GM23248 (cell line): ENCODE measurements at regions not wholly inside any gene's neighbourhood (a gene's known extent, or its start where the extent isn't known, plus 50 kb on each side); places are given as distances from the start of the nearest gene placed in this dataset.

Experiments
- DNase-seq: peaks from one replicate; pipeline ENCODE4 v3.0.0-alpha.2; 2015
- H2AFZ ChIP-seq: fragments of 200-600 bp; sonication (generic); 2 replicates; pipeline ENCODE4 v1.6.1; 2016; ENCODE audit warnings: antibody characterized with exemption
- H3F3A ChIP-seq: fragments of 200-600 bp; sonication (generic); 2 replicates; pipeline ENCODE4 v1.6.1; 2016; ENCODE audit warnings: mild to moderate bottlenecking, antibody characterized with exemption, mixed run types; ENCODE audit not compliant: insufficient read depth
- H3K27ac ChIP-seq: fragments of 200-600 bp; sonication (generic); 2 replicates; pipeline ENCODE4 v1.5.1; 2016; ENCODE audit warnings: mild to moderate bottlenecking
- H3K27me3 ChIP-seq: fragments of 200-600 bp; sonication (generic); replicated peaks from 2 replicates; pipeline ENCODE4 v1.6.1; 2016; ENCODE audit warnings: mild to moderate bottlenecking; ENCODE audit not compliant: insufficient read depth
- H3K36me3 ChIP-seq: fragments of 200-600 bp; sonication (generic); 2 replicates; pipeline ENCODE4 v1.6.1; 2016; ENCODE audit warnings: low read depth, mild to moderate bottlenecking
- H3K4me1 ChIP-seq: fragments of 200-600 bp; sonication (generic); 2 replicates; pipeline ENCODE4 v1.6.1; 2016; ENCODE audit warnings: mild to moderate bottlenecking; ENCODE audit not compliant: insufficient read depth
- H3K4me2 ChIP-seq: fragments of 200-600 bp; sonication (generic); one replicate; pipeline ENCODE4 v1.6.1; 2016; ENCODE audit warnings: mild to moderate bottlenecking; ENCODE audit not compliant: unreplicated experiment
- H3K4me3 ChIP-seq: fragments of 200-600 bp; sonication (generic); 2 replicates; pipeline ENCODE4 v1.5.1; 2016; ENCODE audit warnings: mild to moderate bottlenecking
- H3K79me2 ChIP-seq: fragments of 200-600 bp; sonication (generic); 2 replicates; pipeline ENCODE4 v1.6.1; 2016; ENCODE audit warnings: mild to moderate bottlenecking; ENCODE audit not compliant: insufficient read depth
- H3K9ac ChIP-seq: fragments of 200-600 bp; sonication (generic); 2 replicates; pipeline ENCODE4 v1.6.1; 2016; ENCODE audit warnings: mild to moderate bottlenecking
- H3K9me2 ChIP-seq: fragments of 200-600 bp; sonication (generic); 2 replicates; pipeline ENCODE4 v1.6.1; 2016; ENCODE audit warnings: mixed run types, mild to moderate bottlenecking, moderate library complexity; ENCODE audit not compliant: insufficient read depth
- H3K9me3 ChIP-seq: fragments of 200-600 bp; sonication (generic); one replicate; pipeline ENCODE4 v1.6.1; 2017; ENCODE audit warnings: low read depth
- H4K20me1 ChIP-seq: fragments of 200-600 bp; sonication (generic); 2 replicates; pipeline ENCODE4 v1.6.0; 2016; ENCODE audit not compliant: insufficient read depth
- EZH2 ChIP-seq: fragments of 200-600 bp; sonication (generic); IDR thresholded peaks from 2 replicates; pipeline ENCODE4 v1.6.1; 2018; ENCODE audit warnings: antibody characterized with exemption, mild to moderate bottlenecking; ENCODE audit not compliant: insufficient read depth, poor library complexity, severe bottlenecking
- EZH2phosphoT487 ChIP-seq: fragments of 200-600 bp; sonication (generic); IDR thresholded peaks from 2 replicates; pipeline ENCODE4 v1.6.1; 2018; ENCODE audit warnings: antibody characterized with exemption, moderate library complexity, mild to moderate bottlenecking, low read depth; ENCODE audit not compliant: insufficient read depth
- WGBS, 2 experiments: methylation state at CpG; one replicate each; pipeline ENCODE4 v1.1.6; 2015 to 2017; ENCODE audit warnings: low lambda C conversion rate in 2 of 2, low coverage in 1 of 2; ENCODE audit errors: missing lambda C conversion rate in 2 of 2; 5-methylcytosine and 5-hydroxymethylcytosine counted together
- in situ Hi-C: fragments of 300-500 bp; cut with MboI; formaldehyde crosslinking; loops from 2 replicates; pipeline ENCODE4 v1.15.0; 2020

DNA sequence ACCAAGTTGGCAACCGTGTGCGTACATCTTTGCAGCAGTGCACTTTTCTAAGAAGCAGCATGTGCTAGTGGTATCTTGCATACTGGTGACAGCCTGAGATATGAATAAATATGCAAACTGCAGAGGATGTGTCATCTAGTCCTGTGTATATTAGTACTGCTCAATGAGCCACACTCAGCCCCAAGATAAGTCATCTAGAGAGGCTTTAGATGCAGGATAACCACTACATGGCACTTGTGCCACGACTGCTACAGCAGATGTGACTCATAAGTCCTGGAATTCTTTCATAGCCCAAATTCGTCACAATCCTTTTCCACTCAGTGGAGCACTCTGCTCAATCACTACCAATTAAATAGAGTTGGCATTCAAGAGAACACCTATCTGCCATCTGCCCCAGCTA, 171.5 kb downstream of the AXIN2 start:
- Histone ChIP-seq H3K79me2 (no peaks in the 10 kb centered on the region), H3K4me1 (peaks cover 14% of the 10 kb centered on the region), H3K9ac (no peak overlapping the region; the same call in 1 of the 2 replicates), H3K9me2 (no peaks in the 10 kb centered on the region), H3K9me3 (no peaks in the 10 kb centered on the region), H3F3A (peaks cover 25% of the 10 kb centered on the region), H3K27me3 (no peaks in the 10 kb centered on the region), H2AFZ (no peak overlapping the region), H3K4me2 (peak overlapping the region; percentile 49), H3K36me3 (no peaks in the 10 kb centered on the region), H3K4me3 (no peak overlapping the region), H3K27ac (peak overlapping the region; percentile 60), H4K20me1 (no peaks in the 10 kb centered on the region)
- WGBS, 2 experiments: 0 to 1% methylated on average over 4 of the region's 4 CpGs
- no peak for TF ChIP-seq EZH2
- 0 out of 2 replicates have a peak, but pooled peaks have one; percentile 53 for TF ChIP-seq EZH2phosphoT487
- peak; percentile 94 for DNase-seq
- in situ Hi-C loops: no loop called here

DNA sequence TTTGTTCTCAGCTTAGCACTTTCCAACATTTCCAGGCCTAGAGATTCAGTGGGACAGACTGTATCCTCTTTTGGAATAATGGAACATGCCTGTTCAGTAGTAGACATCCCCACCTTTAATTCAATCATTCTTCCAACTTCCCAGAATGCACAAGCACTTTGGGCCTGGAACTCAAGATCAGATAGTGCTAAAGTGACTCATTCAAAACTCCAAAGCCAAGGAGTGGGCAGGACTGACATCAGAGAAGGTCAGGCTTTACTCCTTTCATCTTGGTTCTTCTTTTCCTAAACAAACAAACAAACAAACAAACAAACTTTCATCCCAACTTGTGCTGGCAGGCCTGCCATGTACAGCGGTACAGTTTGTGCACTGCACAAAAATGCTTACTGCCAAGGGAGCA, 172.0 kb downstream of the AXIN2 start:
- Histone ChIP-seq H3K36me3 (no peaks in the 10 kb centered on the region), H3K27me3 (no peaks in the 10 kb centered on the region), H3K4me3 (no peak overlapping the region), H3K9ac (no peak overlapping the region; the same call in 1 of the 2 replicates), H3K9me3 (no peaks in the 10 kb centered on the region), H3K79me2 (no peaks in the 10 kb centered on the region), H3K4me2 (peak overlapping the region; percentile 49), H2AFZ (no peak overlapping the region), H3F3A (peaks cover 25% of the 10 kb centered on the region), H3K9me2 (no peaks in the 10 kb centered on the region), H3K4me1 (peaks cover 14% of the 10 kb centered on the region), H3K27ac (peak overlapping the region; percentile 60), H4K20me1 (no peaks in the 10 kb centered on the region)
- TF ChIP-seq EZH2phosphoT487 (no peak), EZH2 (no peak)
- in situ Hi-C loops: no loop called here
- WGBS, 2 experiments: 0 to 6% methylated on average over 1 of the region's 1 CpG
- peak; percentile 78 for DNase-seq

DNA sequence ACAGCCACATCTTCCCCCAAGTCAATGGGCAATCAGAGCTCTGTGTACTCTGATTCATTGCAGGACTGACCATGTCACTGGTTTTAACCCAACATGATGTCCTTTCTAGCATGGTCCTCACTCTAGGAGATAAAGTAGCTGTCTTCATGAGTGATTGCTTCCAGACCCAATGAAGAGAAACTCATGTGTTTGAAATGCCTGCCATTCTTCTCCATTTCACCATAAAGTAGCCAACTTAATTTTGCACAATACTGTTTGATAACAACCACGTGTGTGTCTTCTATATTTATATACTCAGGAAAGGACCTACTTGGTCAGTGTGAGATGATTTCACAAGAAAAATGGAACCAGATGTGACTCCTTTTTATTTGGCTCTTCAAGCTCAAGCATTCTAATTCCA, 172.5 kb downstream of the AXIN2 start:
- H2AFZ ChIP-seq: no peak overlapping the region
- H3K27ac ChIP-seq: peak overlapping the region; percentile 60; the same call in 1 of the 2 replicates
- no peak overlapping the region for H3K4me3 ChIP-seq
- no peaks in the 10 kb centered on the region for H3K36me3 ChIP-seq
- no peak overlapping the region for H3K9ac ChIP-seq
- TF ChIP-seq EZH2 (no peak), EZH2phosphoT487 (no peak)
- WGBS, 2 experiments: 0% methylated on average over 1 of the region's 1 CpG
- no peaks in the 10 kb centered on the region for H3K79me2 ChIP-seq
- H3F3A ChIP-seq: peaks cover 25% of the 10 kb centered on the region
- H3K4me2 ChIP-seq: peak overlapping the region; percentile 49
- H3K27me3 ChIP-seq: no peaks in the 10 kb centered on the region
- peaks cover 14% of the 10 kb centered on the region for H3K4me1 ChIP-seq
- H3K9me2 ChIP-seq: no peaks in the 10 kb centered on the region
- in situ Hi-C loops: no loop called here
- DNase-seq: peak; percentile 42
- H4K20me1 ChIP-seq: no peaks in the 10 kb centered on the region
- no peaks in the 10 kb centered on the region for H3K9me3 ChIP-seq

DNA sequence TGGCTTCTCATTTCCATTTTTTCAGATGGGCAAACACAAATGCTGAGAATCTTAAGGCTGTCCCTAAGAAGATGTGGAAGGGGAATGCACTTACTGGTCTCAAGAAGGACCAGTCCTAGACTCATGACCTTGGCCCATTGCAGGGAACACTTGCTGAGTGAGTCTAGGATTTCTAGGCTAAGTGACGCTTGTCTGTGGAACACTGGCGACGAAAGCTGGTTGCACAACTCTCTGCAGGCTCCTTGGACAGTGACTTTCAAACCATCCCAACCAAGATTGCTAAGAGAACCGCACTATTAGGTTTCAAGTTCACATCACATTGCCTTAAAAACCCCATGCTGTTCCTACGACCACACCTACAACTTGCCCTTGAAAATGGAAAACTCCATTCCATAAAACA, 174.1 kb downstream of the AXIN2 start:
- Histone ChIP-seq H3K4me2 (no peak overlapping the region), H3K9ac (no peak overlapping the region), H3K36me3 (no peaks in the 10 kb centered on the region), H3F3A (peaks cover 25% of the 10 kb centered on the region), H3K27me3 (no peaks in the 10 kb centered on the region), H3K4me3 (no peak overlapping the region), H3K79me2 (no peaks in the 10 kb centered on the region), H3K9me3 (no peaks in the 10 kb centered on the region), H3K9me2 (no peaks in the 10 kb centered on the region), H3K4me1 (peaks cover 14% of the 10 kb centered on the region), H3K27ac (no peak overlapping the region), H2AFZ (no peak overlapping the region), H4K20me1 (no peaks in the 10 kb centered on the region)
- 34 to 48% methylated on average over 5 of the region's 5 CpGs for WGBS, 2 experiments
- no peak for DNase-seq
- in situ Hi-C loops: no loop called here
- TF ChIP-seq EZH2phosphoT487 (no peak), EZH2 (no peak)

DNA sequence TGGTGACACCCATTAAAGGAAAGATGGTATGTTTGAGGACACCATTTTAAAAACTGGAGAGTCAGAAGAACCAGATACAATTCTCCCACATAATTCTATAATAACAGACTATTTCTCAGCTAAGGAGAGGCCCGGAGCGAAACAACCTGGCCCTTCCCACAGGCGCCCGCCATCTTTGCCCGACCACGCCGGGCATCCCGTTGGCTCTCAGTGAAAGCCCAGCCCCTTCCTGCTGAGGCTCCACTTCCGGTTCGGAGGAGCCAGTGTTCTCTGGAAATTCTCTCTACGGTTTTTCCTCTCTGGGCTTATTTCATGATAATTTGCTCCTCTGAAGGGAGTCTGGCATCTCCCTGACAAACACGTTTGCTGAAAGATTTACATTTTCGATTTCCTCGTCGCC, 175.7 kb downstream of the AXIN2 start:
- Histone ChIP-seq H3F3A (peaks cover 25% of the 10 kb centered on the region), H4K20me1 (no peaks in the 10 kb centered on the region), H3K9me2 (no peaks in the 10 kb centered on the region), H3K27ac (no peak overlapping the region), H3K9me3 (no peaks in the 10 kb centered on the region), H2AFZ (no peak overlapping the region), H3K79me2 (no peaks in the 10 kb centered on the region), H3K9ac (no peak overlapping the region), H3K36me3 (no peaks in the 10 kb centered on the region), H3K4me1 (peaks cover 14% of the 10 kb centered on the region), H3K4me2 (no peak overlapping the region), H3K4me3 (no peak overlapping the region), H3K27me3 (no peaks in the 10 kb centered on the region)
- no peak for TF ChIP-seq EZH2phosphoT487
- no peak for TF ChIP-seq EZH2
- 86 to 93% methylated on average over 15 of the region's 15 CpGs for WGBS, 2 experiments
- no peak for DNase-seq
- in situ Hi-C loops: no loop called here
